Calu3 (cell line): ENCODE measurements at regions not wholly inside any gene's neighbourhood (a gene's known extent, or its start where the extent isn't known, plus 50 kb on each side); places are given as distances from the start of the nearest gene placed in this dataset.

Source experiments
- BruUV-seq: library from RNA; stranded (reverse); fragments of 400-500 nt; replicated peaks from 2 replicates; lab custom pipeline; 2021; lab: Mats Ljungman, UMichigan
- CTCF ChIA-PET: fragments of 300-600 bp; sonication (Branson Sonifier 250); formaldehyde crosslinking; loops from one replicate; lab custom pipeline; 2022; ENCODE audit warnings: antibody characterized with exemption; lab: Charles Lee
- DNase-seq: peaks from one replicate; pipeline ENCODE4 v3.0.0; 2022
- H3K27ac Mint-ChIP-seq: one replicate; pipeline ENCODE4 v1.8.0; 2022; ENCODE audit warnings: mixed read lengths; ENCODE audit not compliant: unreplicated experiment
- H3K27me3 Mint-ChIP-seq: one replicate; pipeline ENCODE4 v1.8.0; 2022; ENCODE audit warnings: mixed read lengths; ENCODE audit not compliant: unreplicated experiment
- H3K36me3 Mint-ChIP-seq: one replicate; pipeline ENCODE4 v1.8.0; 2022; ENCODE audit warnings: mild to moderate bottlenecking, moderate library complexity, mixed read lengths; ENCODE audit not compliant: insufficient read depth, unreplicated experiment
- H3K4me1 Mint-ChIP-seq: one replicate; pipeline ENCODE4 v1.8.0; 2022; ENCODE audit warnings: mild to moderate bottlenecking, low read depth, mixed read lengths; ENCODE audit not compliant: unreplicated experiment
- H3K4me3 Mint-ChIP-seq: one replicate; pipeline ENCODE4 v1.8.0; 2022; ENCODE audit warnings: mild to moderate bottlenecking, low read depth, moderate library complexity, mixed read lengths; ENCODE audit not compliant: unreplicated experiment
- H3K9me3 Mint-ChIP-seq: one replicate; pipeline ENCODE4 v1.8.0; 2022; ENCODE audit warnings: low read depth, mixed read lengths; ENCODE audit not compliant: unreplicated experiment
- intact Hi-C: fragments of 100-400 bp; cut with micrococcal nuclease; formaldehyde crosslinking; loops from one replicate; pipeline ENCODE4 v1.10.0; 2022; ENCODE audit not compliant: unreplicated experiment
- TF ChIP-seq, protein P1 (sequence below): fragments of 200-600 bp; IDR thresholded peaks from one replicate; pipeline ENCODE4 v1.8.0; 2022; ENCODE audit warnings: antibody characterized with exemption; ENCODE audit not compliant: unreplicated experiment

DNA sequence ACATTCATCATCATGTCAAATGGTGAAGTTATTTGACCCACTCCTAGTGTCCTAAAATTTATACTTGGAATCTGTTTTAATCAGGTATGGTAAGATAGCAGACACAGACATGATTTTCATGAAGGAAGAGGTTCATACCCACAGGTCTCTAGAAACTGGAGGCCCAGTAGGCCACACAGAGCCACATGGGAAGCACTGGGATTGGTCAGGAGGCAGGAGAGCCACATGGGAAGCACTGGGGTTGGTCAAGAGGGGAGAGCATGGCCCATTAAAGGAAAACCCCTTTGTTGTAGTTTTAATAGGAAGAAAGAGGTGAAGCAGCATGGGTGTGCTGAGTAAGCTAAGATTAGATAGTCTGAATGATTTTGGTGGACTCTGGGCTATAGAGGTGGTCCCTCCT, 356.9 kb downstream of the MFSD1 start:
- TF ChIP-seq, protein P1, sequence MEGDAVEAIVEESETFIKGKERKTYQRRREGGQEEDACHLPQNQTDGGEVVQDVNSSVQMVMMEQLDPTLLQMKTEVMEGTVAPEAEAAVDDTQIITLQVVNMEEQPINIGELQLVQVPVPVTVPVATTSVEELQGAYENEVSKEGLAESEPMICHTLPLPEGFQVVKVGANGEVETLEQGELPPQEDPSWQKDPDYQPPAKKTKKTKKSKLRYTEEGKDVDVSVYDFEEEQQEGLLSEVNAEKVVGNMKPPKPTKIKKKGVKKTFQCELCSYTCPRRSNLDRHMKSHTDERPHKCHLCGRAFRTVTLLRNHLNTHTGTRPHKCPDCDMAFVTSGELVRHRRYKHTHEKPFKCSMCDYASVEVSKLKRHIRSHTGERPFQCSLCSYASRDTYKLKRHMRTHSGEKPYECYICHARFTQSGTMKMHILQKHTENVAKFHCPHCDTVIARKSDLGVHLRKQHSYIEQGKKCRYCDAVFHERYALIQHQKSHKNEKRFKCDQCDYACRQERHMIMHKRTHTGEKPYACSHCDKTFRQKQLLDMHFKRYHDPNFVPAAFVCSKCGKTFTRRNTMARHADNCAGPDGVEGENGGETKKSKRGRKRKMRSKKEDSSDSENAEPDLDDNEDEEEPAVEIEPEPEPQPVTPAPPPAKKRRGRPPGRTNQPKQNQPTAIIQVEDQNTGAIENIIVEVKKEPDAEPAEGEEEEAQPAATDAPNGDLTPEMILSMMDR = no peak
- intact Hi-C loops = loop anchor here (1.0 kb wide), 1 partner anchor 94 kb away; no protein-coding TSS in a partner anchor
- Mint-ChIP-seq H3K4me3 (no peak overlapping the region), H3K27ac (peak overlapping the region; percentile 76), H3K9me3 (peaks cover 4% of the 10 kb centered on the region), H3K36me3 (peaks cover 5% of the 10 kb centered on the region), H3K27me3 (no peaks in the 10 kb centered on the region), H3K4me1 (peaks cover 30% of the 10 kb centered on the region)
- CTCF ChIA-PET = interaction anchor here (0.8 to 2.5 kb wide), 15 partner anchors 8 to 1002 kb away, joined by 3 to 20 read pairs (median 4); no protein-coding TSS in a partner anchor
- no TSS peak for BruUV-seq
- no peak for DNase-seq

GRCh38 chr3:159159546-159159945, 357.7 kb downstream of the MFSD1 start:
- intact Hi-C loops = no loop called here
- Mint-ChIP-seq H3K27ac (peak overlapping the region; percentile 35), H3K4me1 (peaks cover 36% of the 10 kb centered on the region), H3K27me3 (no peaks in the 10 kb centered on the region), H3K9me3 (peaks cover 4% of the 10 kb centered on the region), H3K4me3 (no peak overlapping the region), H3K36me3 (peaks cover 9% of the 10 kb centered on the region)
- TF ChIP-seq, protein P1 = no peak
- CTCF ChIA-PET = interaction anchor here (2.0 to 2.5 kb wide), 3 partner anchors 7 to 17 kb away, joined by 6 to 15 read pairs (median 9); no protein-coding TSS in a partner anchor
- no peak for DNase-seq
- BruUV-seq = no TSS peak

- peaks cover 25% of the 10 kb centered on the region for H3K36me3 Mint-ChIP-seq
- peak overlapping the region; percentile 83 for H3K27ac Mint-ChIP-seq
- CTCF ChIA-PET = interaction anchor here (0.6 to 1.6 kb wide), 7 partner anchors 17 to 95 kb away, joined by 3 to 7 read pairs (median 3); no protein-coding TSS in a partner anchor
- no peaks in the 10 kb centered on the region for H3K27me3 Mint-ChIP-seq
- TF ChIP-seq, protein P1 = no peak
- H3K4me1 Mint-ChIP-seq = peaks cover 60% of the 10 kb centered on the region
- BruUV-seq = no TSS peak
- H3K9me3 Mint-ChIP-seq = peaks cover 4% of the 10 kb centered on the region
- H3K4me3 Mint-ChIP-seq = no peak overlapping the region
- intact Hi-C loops = loop anchor here (10.0 kb wide), 1 partner anchor 439 kb away; no protein-coding TSS in a partner anchor
- no peak for DNase-seq
Observed at GRCh38 chr3:159163656-159164055, 361.8 kb downstream of the MFSD1 start.

- Mint-ChIP-seq H3K9me3 (no peaks in the 10 kb centered on the region), H3K36me3 (peaks cover 32% of the 10 kb centered on the region), H3K4me1 (peaks cover 69% of the 10 kb centered on the region), H3K4me3 (no peak overlapping the region), H3K27ac (peak overlapping the region; percentile 88), H3K27me3 (no peaks in the 10 kb centered on the region)
- intact Hi-C loops = loop anchor here (2.0 to 10.0 kb wide), 2 partner anchors 37 to 441 kb away; no protein-coding TSS in a partner anchor
- CTCF ChIA-PET = interaction anchor here (0.8 to 1.9 kb wide), 3 partner anchors 7 to 42 kb away, joined by 5 to 15 read pairs (median 9); no protein-coding TSS in a partner anchor
- TF ChIP-seq, protein P1 = no peak
- DNase-seq = no peak
- BruUV-seq = no TSS peak
Observed at GRCh38 chr3:159165961-159166360, 364.1 kb downstream of the MFSD1 start.
